ENCODE measurements at regions not wholly inside any gene's neighbourhood (a gene's known extent, or its start where the extent isn't known, plus 50 kb on each side); places are given as distances from the start of the nearest gene placed in this dataset.

- DNase-seq (ENCODE audit: low read depth): no peak
These were observed 65.6 kb upstream of the KDM7A start for GRCh38 chr7:140242057-140243031.

- no peak for DNase-seq (ENCODE audit: low read depth)
These were observed 62.8 kb upstream of the KDM7A start for GRCh38 chr7:140239653-140239935.

GRCh38 chr7:140238778-140239652 is 62.2 kb upstream of the KDM7A start:
- no peak for DNase-seq (ENCODE audit: low read depth)

- no peak for DNase-seq (ENCODE audit: low read depth)
These were observed 60.6 kb upstream of the KDM7A start for GRCh38 chr7:140237390-140237789.

GRCh38 chr7:140236626-140237025 is 59.8 kb upstream of the KDM7A start:
- DNase-seq (ENCODE audit: low read depth): no peak

- DNase-seq (ENCODE audit: low read depth): no peak
These were observed 58.3 kb upstream of the KDM7A start for GRCh38 chr7:140235114-140235513.

GRCh38 chr7:140232957-140233917 is 56.5 kb upstream of the KDM7A start:
- DNase-seq (ENCODE audit: low read depth): no peak

- no peak for DNase-seq (ENCODE audit: low read depth)
These were observed 55.1 kb upstream of the KDM7A start for GRCh38 chr7:140231771-140232491.

GRCh38 chr7:140230861-140231770 is 54.3 kb upstream of the KDM7A start:
- peak; percentile 17 for DNase-seq (ENCODE audit: low read depth)

GRCh38 chr7:140230516-140230860 is 53.7 kb upstream of the KDM7A start:
- no peak for DNase-seq (ENCODE audit: low read depth)

GRCh38 chr7:140229591-140230515 is 53.1 kb upstream of the KDM7A start:
- no peak for DNase-seq (ENCODE audit: low read depth)

- DNase-seq (ENCODE audit: low read depth): no peak
These were observed 52.3 kb upstream of the KDM7A start for GRCh38 chr7:140229101-140229525.
